ENCODE measurements at regions not wholly inside any gene's neighbourhood (a gene's known extent, or its start where the extent isn't known, plus 50 kb on each side); places are given as distances from the start of the nearest gene placed in this dataset.
"Not testable (repeated sequence)": the region's sequence is repeated elsewhere in the genome, so short reads cannot be mapped to it uniquely, and the experiment has no call there.

DNA sequence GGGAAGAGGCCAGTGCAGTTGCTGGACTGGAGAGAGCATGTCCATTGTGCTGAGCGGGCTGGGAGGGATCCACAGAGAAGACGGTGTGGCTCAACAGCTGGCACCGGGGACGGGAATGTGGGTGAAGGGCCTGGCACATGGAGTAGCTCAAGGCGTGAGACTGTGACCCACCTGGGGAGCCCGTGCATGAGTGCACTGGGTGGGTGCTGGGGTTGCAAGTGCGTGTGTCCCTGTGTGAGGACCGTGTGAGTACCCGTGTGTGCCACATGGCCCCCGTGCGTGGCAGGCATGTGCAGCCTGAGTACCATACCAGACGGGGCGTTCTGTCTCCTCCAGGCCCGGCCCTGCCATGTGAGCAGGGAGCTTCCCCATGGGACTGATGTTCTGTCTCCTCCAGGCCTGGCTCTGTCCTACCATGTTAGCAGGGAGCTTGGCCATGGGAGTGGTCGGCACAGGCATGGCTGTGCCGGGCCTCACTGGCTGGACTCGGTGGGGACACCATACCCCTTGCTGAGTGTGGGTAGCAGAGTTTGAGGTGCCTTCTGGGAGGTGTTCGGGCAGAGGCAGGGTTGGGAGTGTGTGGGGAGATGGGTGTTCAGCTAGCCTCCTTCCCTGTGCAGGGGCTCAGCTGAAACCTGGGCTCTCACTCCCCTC is 234.4 kb downstream of the TMEM121 start:
- DNase-seq (ENCODE audit: low read depth) = no peak
- no peak overlapping the region for H3K4me3 ChIP-seq (ENCODE audit: control insufficient read depth, low read depth, low read length)
- TF ChIP-seq, protein P1, sequence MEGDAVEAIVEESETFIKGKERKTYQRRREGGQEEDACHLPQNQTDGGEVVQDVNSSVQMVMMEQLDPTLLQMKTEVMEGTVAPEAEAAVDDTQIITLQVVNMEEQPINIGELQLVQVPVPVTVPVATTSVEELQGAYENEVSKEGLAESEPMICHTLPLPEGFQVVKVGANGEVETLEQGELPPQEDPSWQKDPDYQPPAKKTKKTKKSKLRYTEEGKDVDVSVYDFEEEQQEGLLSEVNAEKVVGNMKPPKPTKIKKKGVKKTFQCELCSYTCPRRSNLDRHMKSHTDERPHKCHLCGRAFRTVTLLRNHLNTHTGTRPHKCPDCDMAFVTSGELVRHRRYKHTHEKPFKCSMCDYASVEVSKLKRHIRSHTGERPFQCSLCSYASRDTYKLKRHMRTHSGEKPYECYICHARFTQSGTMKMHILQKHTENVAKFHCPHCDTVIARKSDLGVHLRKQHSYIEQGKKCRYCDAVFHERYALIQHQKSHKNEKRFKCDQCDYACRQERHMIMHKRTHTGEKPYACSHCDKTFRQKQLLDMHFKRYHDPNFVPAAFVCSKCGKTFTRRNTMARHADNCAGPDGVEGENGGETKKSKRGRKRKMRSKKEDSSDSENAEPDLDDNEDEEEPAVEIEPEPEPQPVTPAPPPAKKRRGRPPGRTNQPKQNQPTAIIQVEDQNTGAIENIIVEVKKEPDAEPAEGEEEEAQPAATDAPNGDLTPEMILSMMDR (IDR thresholded peaks at IDR 0.05; ENCODE audit: control insufficient read depth, insufficient read depth, low read depth, low read length, missing control alignments) = no peak

DNA sequence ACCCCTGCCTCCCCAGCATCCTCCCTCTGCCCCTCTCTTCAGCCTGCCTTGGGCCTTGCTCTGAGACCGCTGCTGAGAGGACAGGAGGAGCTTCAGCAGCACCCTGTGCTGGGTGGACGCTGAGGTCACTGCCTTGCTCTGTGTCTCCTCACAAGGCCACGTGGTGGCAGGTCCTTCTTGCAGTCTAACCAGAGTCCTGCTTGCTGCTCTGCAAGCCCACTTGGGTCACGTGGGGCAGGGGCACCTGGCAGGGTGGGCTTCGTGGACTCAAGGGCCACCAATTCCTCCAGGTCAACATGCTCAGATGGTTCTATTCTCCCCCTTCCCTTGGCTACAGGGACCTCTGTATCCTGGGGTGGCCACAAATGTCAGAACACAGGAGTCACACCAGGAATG is 235.0 kb downstream of the TMEM121 start:
- H3K4me3 ChIP-seq (ENCODE audit: control insufficient read depth, low read depth, low read length); DNase-seq (ENCODE audit: low read depth): not testable (repeated sequence)

DNA sequence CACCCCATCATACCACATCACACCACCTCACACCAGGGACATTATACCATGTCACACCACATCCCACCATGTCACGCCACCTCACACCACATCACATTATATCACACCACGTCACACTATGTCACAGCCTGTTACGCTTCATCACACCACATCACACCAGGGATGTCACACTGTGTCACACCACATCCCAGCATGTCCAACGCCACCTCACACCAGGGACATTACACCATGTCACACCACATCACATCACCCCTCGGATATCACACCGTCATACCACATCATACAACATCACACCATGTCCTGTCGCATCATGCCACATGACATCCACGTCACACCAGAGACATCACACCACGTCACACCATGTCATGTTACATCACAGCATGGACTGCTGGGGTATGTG is 235.5 kb downstream of the TMEM121 start:
- DNase-seq (ENCODE audit: low read depth) = no peak
- H3K4me3 ChIP-seq (ENCODE audit: control insufficient read depth, low read depth, low read length) = no peak overlapping the region
- TF ChIP-seq, protein P1 (IDR thresholded peaks at IDR 0.05; ENCODE audit: control insufficient read depth, insufficient read depth, low read depth, low read length, missing control alignments) = no peak

DNA sequence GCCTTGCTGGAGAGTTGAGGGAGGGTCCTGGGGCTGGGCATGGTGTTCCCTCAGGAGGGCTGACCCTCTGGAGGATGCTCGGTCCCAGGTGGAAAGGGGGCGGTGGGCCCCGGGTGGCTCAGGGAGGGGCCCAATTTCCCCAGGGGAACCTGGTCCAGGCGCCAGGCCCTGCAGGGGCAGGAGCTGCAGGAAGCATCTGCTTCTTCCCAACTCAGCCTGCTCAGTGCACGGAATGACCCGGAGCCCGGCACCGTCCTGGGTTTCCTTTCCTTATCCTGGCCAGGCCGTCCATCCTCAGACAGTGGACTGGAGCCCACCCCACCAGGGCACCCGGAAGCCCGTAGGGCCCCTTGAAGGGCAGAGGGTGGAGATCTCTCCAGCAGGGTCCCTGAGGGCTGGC is 235.9 kb downstream of the TMEM121 start:
- DNase-seq (ENCODE audit: low read depth); H3K4me3 ChIP-seq (ENCODE audit: control insufficient read depth, low read depth, low read length): not testable (repeated sequence)

DNA sequence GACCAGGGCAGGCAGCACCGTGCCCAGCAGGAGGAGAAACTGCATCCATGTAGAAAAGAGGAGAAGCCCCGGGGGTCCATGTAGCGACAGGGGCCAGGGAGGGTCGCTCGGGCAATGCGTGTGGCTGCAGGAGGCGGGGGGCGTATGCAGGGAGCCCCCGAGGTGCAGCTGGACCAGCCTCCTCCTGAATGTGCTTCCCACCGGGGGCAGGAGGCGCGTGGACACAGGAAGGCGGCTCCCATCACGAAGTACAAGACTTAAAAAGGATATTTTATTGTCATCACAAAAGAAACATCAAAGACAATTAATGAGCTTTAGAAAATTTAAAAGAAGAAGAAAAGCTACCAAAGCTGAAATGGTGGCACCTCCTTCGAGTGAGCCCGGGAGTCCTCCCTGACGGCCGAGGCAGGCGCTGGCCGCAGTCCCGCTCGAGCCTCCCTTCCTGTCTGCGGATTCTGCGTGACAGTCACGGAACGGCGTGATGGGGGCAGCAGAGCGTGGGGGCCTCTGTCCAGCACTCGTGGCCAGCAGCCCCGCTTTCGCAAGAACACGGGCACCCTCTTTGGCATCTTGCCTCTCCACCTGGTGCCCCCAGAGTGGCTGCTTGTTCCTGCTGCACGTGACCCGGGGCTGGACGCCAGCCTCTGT is 238.0 kb downstream of the TMEM121 start:
- not testable (repeated sequence) for DNase-seq (ENCODE audit: low read depth); H3K4me3 ChIP-seq (ENCODE audit: control insufficient read depth, low read depth, low read length)

DNA sequence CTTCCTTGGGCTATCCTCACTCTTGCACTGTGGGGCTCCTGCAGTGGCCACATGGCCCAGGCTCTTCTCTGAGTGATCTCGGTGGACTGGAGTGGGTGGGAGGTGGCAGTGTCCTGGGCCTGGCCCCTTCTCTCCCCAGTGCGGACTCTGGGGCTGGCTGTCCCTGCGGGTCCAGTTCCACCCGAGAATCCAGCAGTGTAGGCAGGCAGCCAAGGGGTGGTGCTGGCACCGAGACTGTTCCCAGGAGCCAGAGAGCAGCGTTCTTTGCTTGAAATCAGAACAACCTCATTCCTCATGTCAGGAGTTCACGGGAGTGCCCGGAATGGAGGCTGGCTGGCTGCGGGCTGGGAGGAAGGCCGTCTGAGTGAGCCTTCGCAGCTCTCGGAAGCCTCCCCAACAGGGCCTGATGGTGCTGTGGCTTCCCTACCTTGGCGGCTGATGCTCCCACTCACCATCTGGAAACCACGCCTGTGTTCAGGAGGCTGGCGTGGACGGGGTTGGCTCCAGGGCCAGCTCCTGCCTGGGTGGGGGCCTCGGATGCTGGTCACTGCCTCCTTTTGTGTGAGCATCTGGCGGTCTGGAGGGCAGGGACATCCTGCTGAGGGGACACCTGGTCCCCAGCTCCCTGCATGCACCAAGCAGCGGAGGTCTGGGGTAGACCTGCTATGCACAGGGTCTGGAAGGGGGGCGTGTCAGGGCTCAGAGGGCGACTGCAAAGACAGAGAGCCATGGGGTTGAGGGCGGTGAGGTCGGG is 238.9 kb downstream of the TMEM121 start:
- H3K4me3 ChIP-seq (ENCODE audit: control insufficient read depth, low read depth, low read length); DNase-seq (ENCODE audit: low read depth): not testable (repeated sequence)

DNA sequence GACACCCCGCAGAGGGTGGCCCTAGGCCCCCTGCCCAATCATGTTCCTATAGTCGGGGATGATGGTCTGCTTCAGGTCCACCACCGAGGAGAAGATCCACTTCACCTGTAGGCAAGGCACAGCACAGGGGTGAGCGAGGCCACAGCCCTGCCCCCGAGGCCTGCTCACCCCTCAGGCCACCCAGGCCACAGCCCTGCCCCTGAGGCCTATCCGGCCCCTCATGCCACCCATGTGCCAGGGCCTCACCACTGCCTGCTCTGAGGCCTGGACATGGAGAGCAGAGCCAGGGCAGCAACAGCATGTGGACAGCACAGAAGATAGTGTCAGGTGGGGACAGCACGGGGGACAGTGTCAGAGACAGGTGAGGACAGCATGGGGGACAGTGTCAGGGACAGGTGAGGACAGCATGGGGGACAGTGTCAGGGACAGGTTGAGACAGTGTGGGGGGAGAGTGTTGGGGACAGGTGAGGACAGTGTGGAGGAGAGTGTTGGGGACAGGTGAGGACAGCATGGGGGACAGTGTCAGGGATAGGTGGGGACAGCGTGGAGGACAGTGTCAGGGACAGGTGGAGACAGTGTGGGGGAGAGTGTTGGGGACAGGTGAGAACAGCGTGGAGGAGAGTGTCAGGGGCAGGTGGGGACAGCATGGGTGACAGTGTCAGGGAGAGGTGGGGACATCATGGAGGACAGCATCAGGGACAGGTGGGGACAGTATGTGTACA is 239.7 kb downstream of the TMEM121 start:
- DNase-seq (ENCODE audit: low read depth) = no peak
- TF ChIP-seq, protein P1 (IDR thresholded peaks at IDR 0.05; ENCODE audit: control insufficient read depth, insufficient read depth, low read depth, low read length, missing control alignments) = no peak
- no peak overlapping the region for H3K4me3 ChIP-seq (ENCODE audit: control insufficient read depth, low read depth, low read length)

DNA sequence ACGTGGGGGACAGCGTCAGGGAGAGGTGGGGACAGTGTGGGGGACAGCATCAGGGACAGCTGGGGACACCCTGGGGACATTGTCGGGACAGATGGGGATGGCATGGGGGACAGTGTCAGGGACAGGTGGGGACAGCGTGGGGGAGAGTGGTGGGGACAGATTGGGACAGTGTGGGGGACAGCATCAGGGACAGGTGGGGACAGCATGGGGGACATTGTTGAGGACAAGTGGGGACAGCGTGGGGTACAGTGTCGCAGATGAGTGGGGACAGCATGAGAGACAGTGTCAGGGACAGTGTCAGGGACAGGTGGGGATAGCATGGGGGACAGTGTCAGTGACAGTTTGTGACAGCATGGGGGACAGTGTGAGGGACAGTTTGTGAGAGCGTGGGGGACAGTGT is 240.9 kb downstream of the TMEM121 start:
- TF ChIP-seq, protein P1 (IDR thresholded peaks at IDR 0.05; ENCODE audit: control insufficient read depth, insufficient read depth, low read depth, low read length, missing control alignments) = no peak
- no peak overlapping the region for H3K4me3 ChIP-seq (ENCODE audit: control insufficient read depth, low read depth, low read length)
- no peak for DNase-seq (ENCODE audit: low read depth)

DNA sequence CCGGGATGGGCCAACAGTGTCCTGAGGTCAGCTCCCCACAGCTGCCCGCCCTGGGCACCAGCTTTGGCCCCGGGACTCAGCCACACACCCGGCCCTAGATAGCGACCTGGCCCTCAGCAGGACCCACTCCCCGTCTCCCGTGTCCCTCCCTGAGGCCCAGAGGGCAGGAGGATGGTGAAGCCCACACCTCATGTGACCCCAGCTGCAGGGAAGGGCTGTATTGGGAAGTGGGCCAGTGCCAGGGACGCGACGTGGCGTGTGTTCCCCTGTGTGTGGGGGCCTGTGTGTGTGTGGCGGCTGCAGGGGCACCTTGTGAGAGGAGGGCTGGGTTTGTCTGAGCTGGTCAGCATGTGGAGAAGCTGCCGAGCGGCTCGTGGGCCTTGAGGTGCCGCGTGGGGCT is 241.7 kb downstream of the TMEM121 start:
- not testable (repeated sequence) for DNase-seq (ENCODE audit: low read depth); H3K4me3 ChIP-seq (ENCODE audit: control insufficient read depth, low read depth, low read length)

DNA sequence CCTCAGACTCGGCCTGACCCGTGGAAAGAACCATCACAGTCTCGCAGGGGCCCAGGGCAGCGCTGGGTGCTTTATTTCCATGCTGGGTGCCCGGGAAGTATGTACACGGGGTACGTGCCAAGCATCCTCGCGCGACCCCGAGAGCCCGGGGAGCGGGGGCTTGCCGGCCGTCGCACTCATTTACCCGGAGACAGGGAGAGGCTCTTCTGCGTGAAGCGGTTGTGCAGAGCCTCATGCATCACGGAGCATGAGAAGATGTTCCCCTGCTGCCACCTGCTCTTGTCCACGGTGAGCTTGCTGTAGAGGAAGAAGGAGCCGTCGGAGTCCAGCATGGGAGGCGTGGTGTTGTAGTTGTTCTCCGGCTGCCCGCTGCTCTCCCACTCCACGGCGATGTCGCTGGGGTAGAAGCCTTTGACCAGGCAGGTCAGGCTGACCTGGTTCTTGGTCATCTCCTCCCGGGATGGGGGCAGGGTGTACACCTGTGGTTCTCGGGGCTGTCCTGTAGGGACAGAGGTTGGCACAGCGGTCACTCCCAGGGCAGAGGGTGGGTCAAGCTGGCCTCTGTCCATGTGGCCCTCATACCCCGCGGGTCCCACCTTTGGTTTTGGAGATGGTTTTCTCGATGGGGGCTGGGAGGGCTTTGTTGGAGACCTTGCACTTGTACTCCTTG is 242.8 kb downstream of the TMEM121 start:
- DNase-seq (ENCODE audit: low read depth); H3K4me3 ChIP-seq (ENCODE audit: control insufficient read depth, low read depth, low read length): not testable (repeated sequence)

DNA sequence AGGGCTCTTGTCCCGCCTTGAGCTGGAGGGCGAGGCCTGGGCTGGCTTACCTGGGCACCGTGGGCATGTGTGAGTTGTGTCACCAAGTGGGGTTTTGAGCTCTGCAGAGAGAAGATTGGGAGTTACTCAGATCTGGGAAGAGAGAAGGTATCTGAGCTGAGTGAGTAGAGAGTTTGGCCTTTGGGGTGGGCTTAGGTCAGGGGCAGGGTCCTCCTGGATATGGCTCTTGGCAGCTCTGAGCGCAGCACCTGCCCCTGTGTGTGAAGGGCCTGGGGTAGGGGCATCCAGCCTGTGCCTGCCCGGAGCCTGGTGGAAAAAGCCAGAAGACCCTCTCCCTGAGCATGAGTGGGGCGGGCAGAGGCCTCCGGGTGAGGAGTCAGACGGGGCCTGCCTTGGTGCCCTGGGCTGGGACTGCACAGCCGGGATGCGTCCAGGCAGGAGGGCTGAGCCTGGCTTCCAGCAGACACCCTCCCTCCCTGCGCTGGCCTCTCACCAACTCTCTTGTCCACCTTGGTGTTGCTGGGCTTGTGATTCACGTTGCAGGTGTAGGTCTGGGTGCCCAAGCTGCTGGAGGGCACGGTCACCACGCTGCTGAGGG is 244.3 kb downstream of the TMEM121 start:
- not testable (repeated sequence) for H3K4me3 ChIP-seq (ENCODE audit: control insufficient read depth, low read depth, low read length); DNase-seq (ENCODE audit: low read depth)
